Body of pancreas (tissue), 4 donors: ENCODE measurements at regions not wholly inside any gene's neighbourhood (a gene's known extent, or its start where the extent isn't known, plus 50 kb on each side); places are given as distances from the start of the nearest gene placed in this dataset.

Experiments used
- ATAC-seq: fragments of 150-250 bp; one replicate; pipeline ENCODE4 v1.9.1; 2016
- DNase-seq, 4 donors: peaks; one replicate each; pipeline ENCODE4 v3.0.0-alpha.2; 2019
- H3K27ac ChIP-seq, 4 donors: fragments of 200-600 bp; sonication (generic); 1 replicate in 3 of 4; 2 replicates in 1 of 4; pipeline versions ENCODE4 v1.5.1 to v1.6.1; 2016 to 2019; ENCODE audit warnings: mild to moderate bottlenecking in 1 of 4, mixed read lengths in 1 of 4, moderate library complexity in 1 of 4
- H3K27me3 ChIP-seq, 2 donors: fragments of 200-600 bp; sonication (generic); one replicate each; pipeline ENCODE4 v1.6.0; 2016; ENCODE audit warnings: mild to moderate bottlenecking in 1 of 2
- H3K36me3 ChIP-seq, 2 donors: fragments of 200-600 bp; sonication (generic); replicated peaks in 1 of 2; 2 replicates each; pipeline ENCODE4 v1.5.1; 2016; ENCODE audit warnings: low read depth in 2 of 2; ENCODE audit not compliant: insufficient read depth in 1 of 2
- H3K4me1 ChIP-seq: fragments of 200-600 bp; sonication (generic); one replicate; pipeline ENCODE4 v1.6.0; 2016
- H3K4me3 ChIP-seq, 2 donors: fragments of 200-600 bp; sonication (generic); 1 replicate in 1 of 2; 2 replicates in 1 of 2; pipeline ENCODE4 v1.5.1; 2016 to 2019
- H3K9me3 ChIP-seq, 3 donors: fragments of 200-600 bp; sonication (generic); 1 replicate in 2 of 3; 2 replicates in 1 of 3; pipeline ENCODE4 v1.5.1; 2016
- POLR2A ChIP-seq, 3 donors: fragments of 450-650 bp; IDR thresholded peaks; one replicate each; pipeline ENCODE4 v1.6.1; 2016; ENCODE audit warnings: antibody characterized with exemption in 3 of 3, mild to moderate bottlenecking in 2 of 3
- WGBS, 2 donors: methylation state at CpG; one replicate each; pipeline ENCODE4 v1.1.5; 2017; 5-methylcytosine and 5-hydroxymethylcytosine counted together
- intact Hi-C: fragments of 100-400 bp; cut with DNase I; formaldehyde crosslinking; loops from one replicate; pipeline ENCODE4 v1.15.1; 2023
- TF ChIP-seq, protein P1 (sequence below), 7 experiments: fragments of 450-650 bp in 4 of 7; fragments of 200-600 bp in 3 of 7; sonication (generic) in 3 of 7; IDR thresholded peaks; one replicate each; pipeline ENCODE4 v1.5.1; 2016 to 2019; ENCODE audit warnings: antibody characterized with exemption in 7 of 7

GRCh38 chr1:38268226-38268625, 221.6 kb upstream of the POU3F1 start:
- ATAC-seq: no peak
- no peak for DNase-seq
- Histone ChIP-seq H3K4me1 (no peaks in the 10 kb centered on the region), H3K36me3 (no peaks in the 10 kb centered on the region), H3K27ac (no peak overlapping the region), H3K27me3 (peaks cover 0 to 7% of the 10 kb centered on the region in 2 donors), H3K4me3 (no peak overlapping the region), H3K9me3 (no peaks in the 10 kb centered on the region)
- intact Hi-C loops: no loop called here
- 48 to 53% methylated on average over 3 to 4 of the region's 4 CpGs for WGBS, 2 donors
- TF ChIP-seq POLR2A (IDR thresholded peaks at IDR 0.05): no peak
- TF ChIP-seq, protein P1, sequence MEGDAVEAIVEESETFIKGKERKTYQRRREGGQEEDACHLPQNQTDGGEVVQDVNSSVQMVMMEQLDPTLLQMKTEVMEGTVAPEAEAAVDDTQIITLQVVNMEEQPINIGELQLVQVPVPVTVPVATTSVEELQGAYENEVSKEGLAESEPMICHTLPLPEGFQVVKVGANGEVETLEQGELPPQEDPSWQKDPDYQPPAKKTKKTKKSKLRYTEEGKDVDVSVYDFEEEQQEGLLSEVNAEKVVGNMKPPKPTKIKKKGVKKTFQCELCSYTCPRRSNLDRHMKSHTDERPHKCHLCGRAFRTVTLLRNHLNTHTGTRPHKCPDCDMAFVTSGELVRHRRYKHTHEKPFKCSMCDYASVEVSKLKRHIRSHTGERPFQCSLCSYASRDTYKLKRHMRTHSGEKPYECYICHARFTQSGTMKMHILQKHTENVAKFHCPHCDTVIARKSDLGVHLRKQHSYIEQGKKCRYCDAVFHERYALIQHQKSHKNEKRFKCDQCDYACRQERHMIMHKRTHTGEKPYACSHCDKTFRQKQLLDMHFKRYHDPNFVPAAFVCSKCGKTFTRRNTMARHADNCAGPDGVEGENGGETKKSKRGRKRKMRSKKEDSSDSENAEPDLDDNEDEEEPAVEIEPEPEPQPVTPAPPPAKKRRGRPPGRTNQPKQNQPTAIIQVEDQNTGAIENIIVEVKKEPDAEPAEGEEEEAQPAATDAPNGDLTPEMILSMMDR (IDR thresholded peaks at IDR 0.05): no peak

- no peak overlapping the region for H3K27ac ChIP-seq
- H3K27me3 ChIP-seq: peaks cover 0 to 7% of the 10 kb centered on the region in 2 donors
- intact Hi-C loops: no loop called here
- no peaks in the 10 kb centered on the region for H3K9me3 ChIP-seq
- no peak for ATAC-seq
- TF ChIP-seq, protein P1 (IDR thresholded peaks at IDR 0.05): no peak
- no peak for TF ChIP-seq POLR2A (IDR thresholded peaks at IDR 0.05)
- H3K4me3 ChIP-seq: no peak overlapping the region
- no peak for DNase-seq
- H3K4me1 ChIP-seq: no peaks in the 10 kb centered on the region
- H3K36me3 ChIP-seq: no peaks in the 10 kb centered on the region
- WGBS, 2 donors: 61 to 64% methylated on average over 7 of the region's 7 CpGs
These were observed 220.7 kb upstream of the POU3F1 start for GRCh38 chr1:38267037-38268036.

- 54% methylated on average over 5 of the region's 5 CpGs for WGBS, 2 donors
These were observed 219.6 kb upstream of the POU3F1 start for GRCh38 chr1:38266197-38266520.

DNA sequence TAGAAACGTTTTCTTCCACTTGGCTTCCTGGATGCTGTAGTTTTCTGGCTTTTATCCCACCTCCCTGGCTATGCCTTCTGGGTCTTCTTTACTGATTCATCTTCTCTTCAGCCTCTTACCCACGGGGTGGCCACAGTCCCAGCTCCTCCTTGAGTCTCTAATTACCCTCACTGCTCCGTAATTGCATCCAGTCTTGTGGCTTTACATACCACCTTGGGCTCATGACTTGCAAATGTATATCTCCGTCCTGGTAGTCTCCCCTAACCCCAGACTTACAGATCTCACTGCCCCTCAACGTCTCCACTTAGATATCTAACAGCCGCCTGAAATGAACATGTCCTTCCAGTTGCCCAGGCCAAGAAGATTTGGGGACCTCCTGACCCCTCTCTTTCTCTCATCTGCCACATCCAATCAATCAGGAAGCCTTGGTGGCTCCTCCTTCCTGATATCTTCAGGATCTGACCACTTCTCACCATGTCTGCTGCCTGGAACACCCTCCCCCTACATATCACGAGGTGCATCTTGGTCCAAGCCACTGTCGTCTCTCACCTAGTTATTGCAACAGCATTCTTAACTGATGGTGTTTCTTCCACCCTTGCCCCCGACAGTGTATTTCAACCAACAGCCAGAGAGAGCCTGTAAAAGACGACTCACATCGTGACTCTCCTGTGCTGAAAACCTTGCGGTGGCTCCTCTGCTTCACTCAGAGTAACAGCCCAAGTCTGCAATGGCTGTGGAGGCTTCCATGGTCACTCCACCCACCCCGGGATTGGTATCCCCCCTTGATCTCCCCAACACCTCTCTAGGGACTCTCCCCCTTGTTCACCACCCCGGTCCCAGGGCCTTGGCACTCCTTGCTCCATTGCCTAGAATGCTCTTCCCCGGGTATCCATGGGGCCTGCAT, 219.0 kb upstream of the POU3F1 start:
- Histone ChIP-seq H3K4me1 (no peaks in the 10 kb centered on the region), H3K36me3 (no peaks in the 10 kb centered on the region), H3K4me3 (no peak overlapping the region), H3K27me3 (no peaks in the 10 kb centered on the region), H3K9me3 (no peaks in the 10 kb centered on the region), H3K27ac (no peak overlapping the region)
- ATAC-seq: no peak
- intact Hi-C loops: no loop called here
- DNase-seq: no peak
- TF ChIP-seq POLR2A (IDR thresholded peaks at IDR 0.05): no peak
- TF ChIP-seq, protein P1 (IDR thresholded peaks at IDR 0.05): no peak
- WGBS, 2 donors: 61 to 63% methylated on average over 15 of the region's 15 CpGs

More at GRCh38 chr1:38266197-38266520, 219.6 kb upstream of the POU3F1 start:
- no peaks in the 10 kb centered on the region for H3K4me1 ChIP-seq
- H3K9me3 ChIP-seq: no peaks in the 10 kb centered on the region
- ATAC-seq: no peak
- no peak overlapping the region for H3K4me3 ChIP-seq
- H3K36me3 ChIP-seq: no peaks in the 10 kb centered on the region
- peaks cover 0 to 2% of the 10 kb centered on the region in 2 donors for H3K27me3 ChIP-seq
- no peak overlapping the region for H3K27ac ChIP-seq
- TF ChIP-seq, protein P1 (IDR thresholded peaks at IDR 0.05): no peak
- TF ChIP-seq POLR2A (IDR thresholded peaks at IDR 0.05): no peak
- intact Hi-C loops: no loop called here
- no peak for DNase-seq
